NCI-H460 (cell line): ENCODE measurements at regions not wholly inside any gene's neighbourhood (a gene's known extent, or its start where the extent isn't known, plus 50 kb on each side); places are given as distances from the start of the nearest gene placed in this dataset.

ENCODE experiments used
- DNase-seq: peaks from one replicate; pipeline ENCODE4 v3.0.0-alpha.2; 2016; ENCODE audit warnings: low read depth; ENCODE audit errors: extremely low read depth

DNA sequence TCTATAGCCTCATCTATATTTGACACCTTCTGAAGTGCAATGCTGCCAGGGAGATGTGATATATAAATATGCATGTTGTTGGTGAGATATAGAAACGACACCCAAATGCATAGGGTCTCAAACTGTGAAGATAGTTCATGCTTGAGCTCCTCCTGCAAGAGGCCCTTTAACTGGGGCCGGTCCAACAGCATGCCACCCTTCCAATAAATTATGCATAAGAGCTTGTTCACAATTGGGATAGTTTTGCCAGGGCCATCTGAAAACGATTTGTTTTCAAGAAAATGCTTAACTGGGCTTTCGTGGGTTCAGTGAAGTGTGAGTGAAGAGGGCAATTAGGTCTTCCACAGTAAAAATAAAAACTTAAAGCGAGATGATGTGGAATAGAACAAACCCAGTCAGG is 424.2 kb upstream of the WWC1 start:
- DNase-seq = no peak

DNA sequence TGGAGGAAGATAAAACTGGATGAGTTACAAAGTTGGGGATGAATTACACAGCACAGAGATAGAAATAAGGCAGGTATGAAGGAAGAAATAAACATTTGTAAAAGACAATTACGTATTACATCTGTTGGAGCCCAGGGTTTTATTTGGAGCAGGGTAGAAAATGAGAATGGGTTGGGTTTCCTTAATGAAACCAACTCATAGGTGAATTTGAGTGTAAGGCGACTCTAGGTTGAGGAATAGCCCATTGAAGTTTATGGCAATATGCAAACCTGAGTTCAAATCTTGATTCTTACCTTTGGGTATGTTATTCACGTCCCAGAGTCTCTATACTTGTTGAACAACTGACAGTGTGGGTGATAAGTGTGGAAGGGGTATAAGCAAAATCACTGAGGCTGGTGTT is 422.3 kb upstream of the WWC1 start:
- DNase-seq = no peak

DNA sequence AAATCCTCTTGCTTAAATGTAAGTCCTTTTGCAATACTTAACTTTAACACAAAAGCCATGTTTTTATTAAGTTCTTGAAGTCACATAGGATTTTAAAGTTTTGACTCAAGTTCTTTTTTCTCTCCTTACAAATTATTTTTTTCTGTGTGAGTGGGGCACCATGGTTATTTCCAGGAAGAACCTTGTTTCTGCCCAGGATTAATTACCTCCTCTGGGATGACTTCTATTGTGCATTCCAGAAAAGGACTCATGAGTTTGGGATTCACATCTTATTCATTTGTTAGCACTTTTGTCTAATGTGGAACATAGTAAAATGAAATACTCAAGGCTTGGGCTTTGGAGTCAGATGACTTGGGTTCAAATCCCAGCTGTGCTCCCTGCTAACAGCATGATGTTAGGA is 421.4 kb upstream of the WWC1 start:
- no peak for DNase-seq

DNA sequence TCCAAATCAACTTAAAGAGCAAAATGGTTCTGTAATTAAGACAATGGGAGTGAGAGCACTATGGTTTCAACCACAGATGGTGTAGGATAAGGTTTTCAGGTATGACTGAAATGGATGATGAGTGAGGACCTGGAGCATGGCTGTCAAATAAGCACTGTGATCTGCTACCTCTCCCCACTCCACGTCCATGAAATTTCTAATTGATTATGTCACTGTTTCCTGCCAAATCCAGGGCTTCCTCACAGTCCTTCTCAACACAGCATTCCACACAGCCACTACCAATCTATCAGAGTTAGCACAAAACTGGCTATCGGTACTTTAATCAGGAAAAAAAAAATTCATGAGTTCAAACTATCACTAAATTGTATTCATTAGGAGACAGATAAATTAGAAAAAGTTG is 420.4 kb upstream of the WWC1 start:
- no peak for DNase-seq

DNA sequence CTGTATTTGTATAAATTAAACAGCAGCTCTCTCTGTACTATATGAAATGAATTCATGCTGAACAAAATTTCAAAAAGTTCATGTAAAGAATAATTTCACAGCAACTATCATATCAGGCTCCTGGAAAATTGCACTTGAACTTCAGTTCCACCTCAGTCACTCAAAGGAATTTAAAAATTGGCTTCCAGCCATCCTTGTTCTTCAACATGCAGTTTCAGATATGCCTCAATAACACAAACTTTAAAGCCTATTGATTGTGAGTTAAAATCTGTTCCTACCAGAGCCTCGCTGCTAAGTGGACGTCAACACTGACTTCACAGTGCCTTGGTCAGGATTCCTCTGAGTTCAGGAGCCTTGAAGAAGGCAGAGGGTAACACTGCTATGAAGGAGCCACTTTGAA is 418.7 kb upstream of the WWC1 start:
- no peak for DNase-seq

DNA sequence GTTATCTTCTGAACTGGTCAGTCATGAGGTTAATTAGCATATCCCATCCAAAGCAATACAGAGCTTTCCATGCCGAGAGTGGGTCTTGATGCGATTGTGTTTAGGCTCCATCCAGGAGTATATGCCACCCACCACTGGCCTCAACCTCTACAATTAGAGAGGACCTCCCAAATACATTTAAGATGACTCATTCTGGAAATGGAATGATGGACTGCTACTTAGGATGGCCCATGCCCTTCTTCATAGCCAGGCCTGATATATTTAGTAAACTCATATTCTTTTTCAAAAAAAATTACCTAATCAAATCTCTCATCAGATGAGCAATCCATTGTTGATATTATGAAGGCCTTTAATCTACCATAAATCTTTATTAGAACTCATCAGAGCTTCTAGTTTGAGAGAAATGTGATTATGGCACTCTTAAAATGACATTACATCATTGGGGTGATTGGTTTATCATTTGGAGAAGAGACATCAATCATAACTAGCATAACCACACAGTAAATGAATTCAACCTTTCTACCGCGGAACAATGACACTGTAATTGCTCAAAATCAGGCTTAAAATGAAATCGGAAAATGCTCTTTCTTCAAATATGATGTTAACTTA is 414.2 kb upstream of the WWC1 start:
- no peak for DNase-seq

DNA sequence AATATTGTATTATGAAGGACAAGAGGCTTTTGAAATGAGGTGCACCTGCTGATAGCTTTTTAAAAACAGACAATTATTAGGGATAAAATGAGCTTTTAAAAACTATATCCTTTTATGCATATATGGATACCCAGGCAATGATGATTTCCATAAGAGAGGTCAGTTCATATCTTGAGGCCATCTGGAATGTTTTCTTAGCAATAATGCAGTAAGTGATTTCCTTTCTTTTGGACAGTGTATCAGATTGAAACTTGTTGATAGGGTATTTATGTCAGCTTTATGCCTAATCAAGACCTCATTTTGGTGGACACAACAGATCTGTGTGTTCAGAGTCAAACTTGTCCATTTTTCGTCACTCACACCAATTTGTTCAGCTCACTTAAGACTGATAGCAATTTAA is 413.5 kb upstream of the WWC1 start:
- no peak for DNase-seq

DNA sequence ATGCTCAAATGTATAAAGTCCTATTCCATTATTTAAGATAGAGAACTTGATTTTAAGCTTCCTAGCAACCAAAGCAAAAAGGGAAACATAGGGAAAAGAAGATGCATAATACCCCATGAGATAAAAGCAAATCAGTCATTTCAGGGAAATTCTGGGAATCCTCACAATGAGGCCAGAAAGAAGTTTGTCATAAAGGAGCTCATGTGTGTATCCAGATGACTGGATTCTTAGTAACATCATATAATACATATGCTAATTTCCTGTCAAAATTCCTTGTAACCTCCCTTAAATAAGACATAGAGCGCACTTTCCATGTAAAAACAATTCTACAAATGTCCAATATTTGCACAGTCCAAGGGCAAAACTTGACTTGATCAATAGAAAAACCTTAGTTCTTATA is 411.0 kb upstream of the WWC1 start:
- DNase-seq = no peak

DNA sequence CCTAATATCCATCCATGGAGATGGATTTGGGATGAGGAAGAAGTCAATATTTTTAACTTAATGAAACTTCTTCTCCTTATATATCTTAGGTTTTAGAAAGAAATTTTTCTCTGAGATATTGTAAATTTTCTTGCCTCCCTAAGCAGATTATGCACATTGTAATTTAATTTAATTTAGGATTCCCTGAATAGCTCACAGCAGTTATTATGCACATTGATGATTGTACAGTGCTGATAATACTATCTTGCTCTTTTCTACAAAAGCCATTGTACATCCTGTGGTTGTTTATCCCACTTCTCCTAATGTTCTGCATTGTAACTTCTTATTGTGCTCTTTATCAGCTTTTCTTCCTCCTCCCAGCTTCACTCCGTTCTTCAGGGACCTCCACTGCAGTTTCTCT is 410.4 kb upstream of the WWC1 start:
- no peak for DNase-seq

DNA sequence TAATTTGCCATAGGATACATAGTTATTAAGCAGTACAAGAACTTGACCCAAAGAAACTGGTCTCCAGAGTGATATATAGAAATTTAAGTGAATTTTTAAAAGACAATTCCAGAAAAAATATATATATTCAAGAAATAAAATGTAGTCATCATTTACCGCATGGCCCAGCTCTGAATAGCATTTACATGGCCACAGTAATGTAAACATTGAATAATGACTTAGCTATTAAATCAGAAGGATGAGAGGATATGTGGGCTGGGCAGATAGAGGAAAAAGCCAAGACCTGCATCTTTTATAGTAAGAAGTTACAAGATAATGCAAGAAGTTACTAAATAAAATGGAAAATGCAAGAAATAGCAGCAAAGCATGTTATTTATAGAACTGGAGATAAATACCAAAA is 405.2 kb upstream of the WWC1 start:
- DNase-seq = no peak

DNA sequence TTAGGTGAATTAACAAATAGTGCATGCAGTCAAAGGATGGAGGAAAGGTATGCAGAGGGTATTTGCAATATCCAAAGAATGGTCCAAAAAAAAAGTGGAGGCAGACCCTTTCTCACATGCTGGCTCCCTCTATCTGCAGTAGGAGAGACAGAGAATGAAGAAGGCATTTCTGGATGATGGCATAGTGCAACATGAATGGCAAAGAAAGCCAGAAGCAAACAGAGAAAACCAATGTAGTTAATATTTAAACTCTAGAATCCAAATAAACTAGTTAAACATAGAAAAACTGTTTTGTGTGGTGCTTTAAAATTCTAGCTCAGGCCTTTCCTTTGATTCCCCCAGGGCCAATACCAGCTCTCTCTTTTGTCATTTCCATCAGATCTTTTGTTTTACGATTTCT is 403.1 kb upstream of the WWC1 start:
- DNase-seq = no peak

DNA sequence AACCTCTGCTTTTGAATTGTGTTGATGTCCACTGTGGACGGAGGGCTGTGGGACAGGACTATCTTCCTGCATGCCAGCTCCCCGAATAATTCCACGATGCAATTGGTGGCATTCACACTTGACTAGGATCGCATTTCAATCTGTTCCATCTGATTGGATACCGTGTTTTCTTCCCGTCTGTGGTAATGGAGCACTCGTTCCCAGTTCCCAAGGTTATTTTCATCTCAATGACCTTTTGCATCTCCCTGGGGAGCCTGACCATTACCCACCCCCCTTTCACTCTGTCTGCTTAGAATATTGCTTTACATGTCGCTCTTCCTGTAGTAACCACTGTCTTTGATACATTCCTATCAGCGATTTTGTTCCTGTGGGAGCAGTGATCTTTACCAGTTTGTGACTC is 402.2 kb upstream of the WWC1 start:
- DNase-seq = no peak

DNA sequence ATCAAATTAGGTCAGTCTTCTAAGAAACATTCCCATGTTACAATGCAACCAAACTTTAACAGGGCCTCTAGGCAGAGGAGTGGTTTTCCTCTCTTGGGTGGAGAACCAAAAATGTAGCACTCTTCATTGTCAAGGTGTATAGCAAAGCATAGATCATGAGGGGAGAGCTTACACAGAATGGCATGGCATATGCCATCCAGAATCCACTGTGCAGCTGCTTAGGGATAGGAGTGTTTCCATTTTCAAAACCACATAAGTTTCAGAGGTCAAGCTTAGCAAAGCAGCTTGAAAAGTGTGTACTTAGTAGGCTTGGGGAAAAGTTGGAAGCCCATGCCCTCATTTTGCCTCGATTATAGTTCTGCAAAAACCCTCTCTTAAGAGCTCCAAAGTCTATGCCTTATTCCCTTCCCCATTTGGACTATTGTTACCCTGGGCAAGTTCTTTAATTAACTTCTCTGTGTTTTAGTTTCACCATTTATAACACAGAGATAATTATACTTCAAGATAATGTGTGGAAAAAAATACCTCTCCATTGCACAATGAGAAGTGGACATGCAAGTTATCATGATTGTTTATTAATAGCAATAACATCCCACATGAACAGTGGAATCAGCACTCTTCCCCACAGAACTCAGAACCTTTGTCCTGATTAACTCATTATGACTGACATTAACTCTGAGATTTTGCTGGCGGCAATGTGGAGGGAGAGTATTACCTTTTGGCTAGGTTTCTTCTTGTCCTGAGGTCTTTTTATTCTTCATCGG is 398.9 kb upstream of the WWC1 start:
- no peak for DNase-seq

DNA sequence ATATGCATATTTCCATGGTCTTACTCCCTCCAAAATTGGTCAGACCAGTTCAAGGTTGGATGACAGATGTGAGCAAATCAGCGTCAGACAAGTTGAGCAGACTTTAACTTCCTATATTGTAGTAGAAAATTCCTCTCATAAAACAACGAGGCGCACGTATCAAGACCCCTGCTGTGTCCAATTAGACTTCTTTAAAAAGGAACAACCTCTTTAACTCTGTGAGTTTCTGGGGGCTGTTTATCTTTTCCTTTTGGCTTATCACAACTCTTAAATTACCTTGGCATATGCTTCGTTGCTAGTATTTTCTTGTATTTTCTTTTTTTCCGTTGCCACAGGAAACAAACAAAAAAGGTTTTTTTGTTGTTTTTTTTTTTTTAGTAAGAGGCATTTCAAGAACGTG is 398.2 kb upstream of the WWC1 start:
- no peak for DNase-seq

DNA sequence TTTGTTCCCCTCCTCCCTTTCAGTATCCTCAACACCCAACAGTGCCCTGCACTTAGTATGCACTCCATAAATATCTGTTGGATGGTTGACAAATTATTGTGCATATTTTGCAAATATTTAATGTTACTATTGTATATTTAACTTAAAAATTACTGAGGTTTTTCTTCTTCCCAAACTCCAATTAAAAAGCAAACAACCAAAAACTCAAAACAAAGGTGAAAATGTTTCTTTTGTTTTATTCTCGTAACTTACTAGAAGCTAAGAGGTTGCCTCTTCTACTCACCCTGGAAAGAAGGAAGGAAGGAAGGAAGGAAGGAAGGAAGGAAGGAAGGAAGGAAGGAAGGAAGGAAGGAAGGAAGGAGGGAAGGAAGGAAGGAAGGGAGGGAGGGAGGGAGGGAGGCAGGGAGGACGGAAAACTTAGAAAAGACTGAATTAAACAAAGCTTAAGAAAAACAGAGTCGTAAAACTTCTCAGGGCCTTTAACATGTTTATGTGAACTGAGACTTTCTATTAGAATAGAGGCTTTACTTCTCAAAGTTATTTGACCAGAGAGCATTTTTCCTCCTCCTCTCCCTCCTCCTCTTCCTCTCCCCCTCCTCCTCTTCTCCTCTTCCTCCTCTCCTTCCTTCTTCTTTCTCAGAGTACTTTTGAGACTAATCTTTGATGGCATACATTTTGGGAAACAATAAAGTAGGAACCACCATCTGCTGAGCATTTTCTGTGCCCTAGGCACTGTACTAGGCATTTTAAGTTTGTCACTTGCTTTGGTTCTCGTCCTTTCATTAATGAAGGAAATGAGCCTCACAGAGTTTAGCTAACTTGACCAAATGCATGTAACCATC is 396.6 kb upstream of the WWC1 start:
- DNase-seq = no peak

DNA sequence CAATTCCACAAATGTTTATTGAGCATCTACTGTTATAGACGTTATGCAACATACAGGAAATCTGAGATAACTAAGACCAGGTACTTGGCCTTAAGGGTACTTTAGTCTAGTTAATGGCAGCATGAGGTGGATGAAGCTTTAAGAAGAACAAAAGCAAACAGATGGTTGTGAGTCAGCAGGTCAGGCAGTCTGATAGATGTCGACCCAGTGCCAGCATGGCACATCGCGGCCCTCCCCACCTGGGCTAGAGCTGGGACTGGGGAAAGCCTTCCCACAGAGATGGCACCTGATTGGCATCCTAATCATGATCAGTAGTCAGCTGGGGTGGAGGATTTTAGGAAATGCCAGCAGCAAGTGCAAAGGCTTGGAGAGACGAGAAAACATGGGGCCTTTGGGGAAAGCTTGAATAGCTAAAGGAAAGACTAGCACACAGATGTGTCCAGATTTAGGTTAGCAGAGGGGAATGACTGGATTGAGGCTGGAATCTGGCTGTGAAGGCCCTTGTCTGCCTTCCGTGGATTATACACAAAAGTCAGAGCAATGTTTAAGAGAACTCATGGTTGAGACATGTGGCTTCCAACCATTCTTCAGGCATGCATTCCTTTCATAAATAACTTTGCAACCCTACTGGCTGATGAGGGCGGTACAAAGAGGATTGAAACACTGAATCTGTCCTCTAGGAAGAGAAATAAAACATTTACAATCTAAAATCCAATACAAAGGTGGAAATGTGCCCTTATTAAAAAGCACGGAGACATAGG is 395.4 kb upstream of the WWC1 start:
- DNase-seq = no peak

DNA sequence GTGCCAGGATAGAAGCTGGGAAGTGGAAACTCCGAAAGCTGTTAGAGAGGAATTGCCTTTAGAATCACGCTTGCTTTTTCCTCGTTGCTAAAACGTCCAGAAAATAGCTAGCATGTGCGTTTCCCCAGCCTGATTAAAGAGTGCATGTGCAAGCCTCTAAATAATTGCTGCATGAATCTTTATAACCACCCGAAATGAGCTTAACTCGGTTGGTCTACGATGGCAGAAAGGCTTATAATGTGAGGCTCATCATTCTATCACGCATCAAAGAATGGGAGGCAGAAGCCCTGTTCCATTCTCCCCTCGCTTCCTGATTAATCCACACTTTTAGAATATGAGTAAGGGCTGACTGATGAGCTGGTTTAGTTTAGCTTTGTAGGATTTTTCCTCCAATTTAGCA is 394.6 kb upstream of the WWC1 start:
- DNase-seq = no peak

DNA sequence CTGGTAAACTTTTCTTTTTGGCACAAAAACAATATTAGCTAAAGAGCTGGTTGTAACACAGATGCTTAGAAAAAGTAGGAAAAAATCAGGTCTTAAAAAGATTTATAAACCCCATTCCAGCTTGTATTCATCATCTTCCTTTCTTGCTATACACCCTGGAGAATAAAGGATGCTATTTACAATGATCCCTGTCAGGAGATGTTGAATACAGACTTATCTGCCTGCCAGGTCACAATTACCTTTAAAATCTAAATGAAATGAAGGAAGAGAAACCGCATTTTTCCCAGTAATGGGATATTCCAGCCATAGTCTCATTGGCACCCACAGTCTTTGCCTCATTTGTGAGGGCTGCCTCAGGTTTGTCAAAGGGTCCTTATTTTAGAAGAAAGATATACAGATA is 394.1 kb upstream of the WWC1 start:
- DNase-seq = no peak

DNA sequence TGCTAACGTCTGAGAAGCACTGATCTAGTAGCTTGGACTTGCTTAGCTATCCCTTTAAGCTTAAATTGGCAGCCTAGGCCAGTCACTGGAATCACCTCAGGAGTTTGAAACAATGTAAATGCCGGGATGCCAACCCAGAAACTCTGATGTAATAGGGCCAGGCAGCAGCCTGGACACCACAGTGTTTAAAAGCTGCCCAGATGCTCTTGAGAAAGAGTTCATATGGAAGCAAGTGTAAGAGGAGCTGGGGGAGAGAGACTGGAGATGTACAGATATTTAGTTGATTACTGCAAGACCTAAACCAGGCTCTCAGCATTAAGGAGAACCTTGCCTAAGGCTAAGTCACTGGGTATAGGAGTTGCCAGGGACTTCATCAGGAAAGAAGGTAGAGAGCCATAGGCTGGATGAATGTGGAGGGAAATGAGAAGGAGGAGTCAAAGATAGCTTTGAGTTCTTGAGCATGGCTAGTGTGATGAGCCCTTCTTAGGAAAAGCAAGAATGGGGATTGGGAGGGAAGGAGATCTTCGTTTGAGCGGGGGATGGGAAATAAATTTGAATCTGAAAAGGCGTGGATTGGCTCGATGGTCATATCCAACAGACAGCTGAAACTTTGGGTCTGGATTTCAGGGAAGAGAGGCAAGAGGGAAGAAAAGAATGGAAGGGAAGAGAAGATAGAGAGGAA is 392.9 kb upstream of the WWC1 start:
- no peak for DNase-seq

DNA sequence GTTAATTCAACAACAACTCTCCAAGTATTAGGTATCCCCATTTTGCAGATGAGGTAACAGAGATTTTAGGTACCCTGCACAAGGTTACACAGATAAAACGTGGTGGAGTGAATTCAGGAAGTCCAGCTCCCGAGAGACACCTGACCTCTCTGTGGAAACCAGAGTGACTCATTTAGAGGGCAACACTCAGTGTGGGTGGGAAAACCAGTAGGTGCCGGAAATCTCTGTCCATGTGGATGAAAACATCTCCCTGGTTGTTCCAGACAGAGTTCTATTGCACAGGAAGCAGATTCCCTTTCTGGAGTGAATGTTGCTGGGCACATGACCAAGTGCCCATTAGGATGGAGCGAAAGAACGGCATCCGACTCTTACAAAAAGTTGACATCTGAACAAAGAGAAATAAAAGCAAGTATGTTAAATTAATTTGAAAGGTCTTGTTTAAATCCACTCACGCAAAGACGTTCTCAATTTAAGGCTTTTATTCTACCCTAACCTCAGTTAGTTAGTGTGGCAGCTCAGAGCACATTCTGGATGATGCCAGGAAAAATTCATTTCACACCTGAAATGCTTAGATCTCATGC is 391.9 kb upstream of the WWC1 start:
- DNase-seq = no peak
